ENCODE measurements at regions not wholly inside any gene's neighbourhood (a gene's known extent, or its start where the extent isn't known, plus 50 kb on each side); places are given as distances from the start of the nearest gene placed in this dataset.

DNA sequence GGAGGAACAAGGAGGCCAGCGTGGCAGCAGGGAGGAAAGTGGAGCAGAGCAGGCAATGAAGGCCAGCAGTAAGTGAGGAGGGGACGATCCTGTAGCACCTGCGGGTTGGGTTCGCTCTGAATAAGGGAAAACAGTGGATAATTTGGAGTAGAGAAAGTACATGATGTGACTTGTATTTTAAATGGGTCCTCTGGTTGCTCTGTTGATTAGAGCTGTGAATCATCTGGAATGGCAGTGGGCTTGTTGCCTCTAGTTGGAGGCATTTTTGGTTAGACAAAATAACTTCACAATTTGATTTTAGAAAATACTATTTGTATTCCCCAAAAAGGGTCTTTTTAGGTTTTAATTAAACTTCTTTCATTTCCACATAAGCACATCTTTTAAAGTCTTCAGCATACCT lies 277.4 kb downstream of the ARL4A start:
- Histone ChIP-seq H3K36me3 (ENCODE audit: control insufficient read depth in 4 of 4, insufficient read depth in 3 of 4, low read depth in 1 of 4, low read length in 3 of 4) (no peaks in the 10 kb centered on the region), H3K9me3 (ENCODE audit: control insufficient read depth in 4 of 4, low read length in 3 of 4) (no peaks in the 10 kb centered on the region), H3K9ac (ENCODE audit: low read depth in 1 of 2, low read length in 2 of 2) (no peak overlapping the region), H3K4me3 (ENCODE audit: low read depth in 1 of 3, low read length in 3 of 3) (no peak overlapping the region), H3K27ac (ENCODE audit: low read depth in 1 of 2, low read length in 2 of 2) (no peak overlapping the region), H3K27me3 (ENCODE audit: control insufficient read depth in 4 of 4, insufficient read depth in 4 of 4, low read length in 3 of 4) (no peaks in the 10 kb centered on the region), H3K4me1 (ENCODE audit: control insufficient read depth in 4 of 4, insufficient read depth in 4 of 4, low read length in 3 of 4) (peaks cover 0 to 8% (median 0%) of the 10 kb centered on the region in 4 donors)
- TF ChIP-seq FOXA2 (IDR thresholded peaks at IDR 0.05) = no peak
- TF ChIP-seq, protein P1, sequence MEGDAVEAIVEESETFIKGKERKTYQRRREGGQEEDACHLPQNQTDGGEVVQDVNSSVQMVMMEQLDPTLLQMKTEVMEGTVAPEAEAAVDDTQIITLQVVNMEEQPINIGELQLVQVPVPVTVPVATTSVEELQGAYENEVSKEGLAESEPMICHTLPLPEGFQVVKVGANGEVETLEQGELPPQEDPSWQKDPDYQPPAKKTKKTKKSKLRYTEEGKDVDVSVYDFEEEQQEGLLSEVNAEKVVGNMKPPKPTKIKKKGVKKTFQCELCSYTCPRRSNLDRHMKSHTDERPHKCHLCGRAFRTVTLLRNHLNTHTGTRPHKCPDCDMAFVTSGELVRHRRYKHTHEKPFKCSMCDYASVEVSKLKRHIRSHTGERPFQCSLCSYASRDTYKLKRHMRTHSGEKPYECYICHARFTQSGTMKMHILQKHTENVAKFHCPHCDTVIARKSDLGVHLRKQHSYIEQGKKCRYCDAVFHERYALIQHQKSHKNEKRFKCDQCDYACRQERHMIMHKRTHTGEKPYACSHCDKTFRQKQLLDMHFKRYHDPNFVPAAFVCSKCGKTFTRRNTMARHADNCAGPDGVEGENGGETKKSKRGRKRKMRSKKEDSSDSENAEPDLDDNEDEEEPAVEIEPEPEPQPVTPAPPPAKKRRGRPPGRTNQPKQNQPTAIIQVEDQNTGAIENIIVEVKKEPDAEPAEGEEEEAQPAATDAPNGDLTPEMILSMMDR (IDR thresholded peaks at IDR 0.05; ENCODE audit: low read depth, low read length, missing input control) = no peak
- TF ChIP-seq TAF1 (conservative IDR thresholded peaks at IDR 0.05) = no peak
- TF ChIP-seq, protein P2, sequence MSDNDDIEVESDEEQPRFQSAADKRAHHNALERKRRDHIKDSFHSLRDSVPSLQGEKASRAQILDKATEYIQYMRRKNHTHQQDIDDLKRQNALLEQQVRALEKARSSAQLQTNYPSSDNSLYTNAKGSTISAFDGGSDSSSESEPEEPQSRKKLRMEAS (IDR thresholded peaks at IDR 0.05) = no peak
- TF ChIP-seq HNF4A (conservative IDR thresholded peaks at IDR 0.05) = no peak
- DNase-seq (ENCODE audit: low spot score) = no peak
- WGBS = 94% methylated on average over 4 of the region's 4 CpGs

DNA sequence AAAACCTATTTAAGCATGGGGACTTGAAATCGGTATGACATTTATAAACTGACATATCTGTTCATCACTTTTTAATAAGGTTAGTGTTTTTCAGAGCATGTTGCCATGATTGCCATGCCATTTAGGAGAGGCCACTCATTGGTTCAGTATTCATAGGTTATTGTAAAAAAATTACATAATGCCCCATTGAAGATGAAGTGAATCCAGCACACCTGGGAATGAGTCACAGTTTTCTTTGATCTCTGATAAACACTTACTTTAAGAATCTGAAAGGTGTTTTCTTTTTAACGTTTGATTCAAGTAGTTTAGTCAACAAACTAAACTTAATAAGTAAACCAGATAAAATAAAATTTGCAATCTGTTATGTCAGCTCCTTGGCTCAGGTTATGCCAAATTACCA lies 278.3 kb downstream of the ARL4A start:
- TF ChIP-seq, protein P3, sequence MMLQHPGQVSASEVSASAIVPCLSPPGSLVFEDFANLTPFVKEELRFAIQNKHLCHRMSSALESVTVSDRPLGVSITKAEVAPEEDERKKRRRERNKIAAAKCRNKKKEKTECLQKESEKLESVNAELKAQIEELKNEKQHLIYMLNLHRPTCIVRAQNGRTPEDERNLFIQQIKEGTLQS (IDR thresholded peaks at IDR 0.05) = no peak
- TF ChIP-seq HNF4G (IDR thresholded peaks at IDR 0.05) = no peak
- TF ChIP-seq RAD21 (IDR thresholded peaks at IDR 0.05) = no peak
- TF ChIP-seq HNF4A (conservative IDR thresholded peaks at IDR 0.05) = no peak
- no peak for TF ChIP-seq NR2F2 (IDR thresholded peaks at IDR 0.05)
- no peak for TF ChIP-seq YY1 (IDR thresholded peaks at IDR 0.05)
- no peak for TF ChIP-seq GABPA (IDR thresholded peaks at IDR 0.05 in 1 of 2, conservative IDR thresholded peaks at IDR 0.05 in 1 of 2)
- no peak for TF ChIP-seq FOXA1 (IDR thresholded peaks at IDR 0.05)
- no peaks in the 10 kb centered on the region for H3K36me3 ChIP-seq (ENCODE audit: control insufficient read depth in 4 of 4, insufficient read depth in 3 of 4, low read depth in 1 of 4, low read length in 3 of 4)
- no peak for DNase-seq (ENCODE audit: low spot score)
- H3K27ac ChIP-seq (ENCODE audit: low read depth in 1 of 2, low read length in 2 of 2) = no peak overlapping the region
- no peaks in the 10 kb centered on the region for H3K9me3 ChIP-seq (ENCODE audit: control insufficient read depth in 4 of 4, low read length in 3 of 4)
- peaks cover 0 to 11% (median 2%) of the 10 kb centered on the region in 4 donors for H3K4me1 ChIP-seq (ENCODE audit: control insufficient read depth in 4 of 4, insufficient read depth in 4 of 4, low read length in 3 of 4)
- no peak overlapping the region for H3K4me3 ChIP-seq (ENCODE audit: low read depth in 1 of 3, low read length in 3 of 3)
- no peak overlapping the region for H3K9ac ChIP-seq (ENCODE audit: low read depth in 1 of 2, low read length in 2 of 2)
- H3K27me3 ChIP-seq (ENCODE audit: control insufficient read depth in 4 of 4, insufficient read depth in 4 of 4, low read length in 3 of 4) = no peaks in the 10 kb centered on the region
- WGBS = 55% methylated on average over 2 of the region's 2 CpGs

DNA sequence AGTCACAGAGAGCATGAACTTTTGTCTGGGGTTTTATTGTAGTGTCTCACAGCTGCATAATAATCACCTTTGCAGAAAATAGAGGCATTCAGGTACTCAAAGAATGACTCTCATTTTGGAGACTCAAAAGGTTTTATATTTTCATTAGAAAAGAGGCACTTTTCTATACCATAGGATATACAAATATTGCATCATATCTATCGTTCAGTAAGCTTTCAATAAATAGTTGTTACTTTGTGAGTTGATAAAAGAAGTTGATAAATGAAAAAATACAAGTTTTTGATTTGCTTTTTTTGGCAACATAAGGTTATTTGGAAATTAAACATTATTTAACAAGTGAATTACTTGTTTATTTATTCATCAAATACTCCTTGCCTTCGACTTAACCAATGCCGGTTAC lies 279.9 kb downstream of the ARL4A start:
- Histone ChIP-seq H3K9ac (ENCODE audit: low read depth in 1 of 2, low read length in 2 of 2) (no peak overlapping the region), H3K27me3 (ENCODE audit: control insufficient read depth in 4 of 4, insufficient read depth in 4 of 4, low read length in 3 of 4) (no peaks in the 10 kb centered on the region), H3K9me3 (ENCODE audit: control insufficient read depth in 4 of 4, low read length in 3 of 4) (no peaks in the 10 kb centered on the region), H3K4me1 (ENCODE audit: control insufficient read depth in 4 of 4, insufficient read depth in 4 of 4, low read length in 3 of 4) (peaks cover 0 to 13% (median 3%) of the 10 kb centered on the region in 4 donors), H3K27ac (ENCODE audit: low read depth in 1 of 2, low read length in 2 of 2) (no peak overlapping the region), H3K36me3 (ENCODE audit: control insufficient read depth in 4 of 4, insufficient read depth in 3 of 4, low read depth in 1 of 4, low read length in 3 of 4) (no peaks in the 10 kb centered on the region), H3K4me3 (ENCODE audit: low read depth in 1 of 3, low read length in 3 of 3) (no peak overlapping the region)
- 31% methylated on average over 3 of the region's 3 CpGs for WGBS
- no peak for DNase-seq (ENCODE audit: low spot score)
- no peak for TF ChIP-seq FOXA2 (IDR thresholded peaks at IDR 0.05)

DNA sequence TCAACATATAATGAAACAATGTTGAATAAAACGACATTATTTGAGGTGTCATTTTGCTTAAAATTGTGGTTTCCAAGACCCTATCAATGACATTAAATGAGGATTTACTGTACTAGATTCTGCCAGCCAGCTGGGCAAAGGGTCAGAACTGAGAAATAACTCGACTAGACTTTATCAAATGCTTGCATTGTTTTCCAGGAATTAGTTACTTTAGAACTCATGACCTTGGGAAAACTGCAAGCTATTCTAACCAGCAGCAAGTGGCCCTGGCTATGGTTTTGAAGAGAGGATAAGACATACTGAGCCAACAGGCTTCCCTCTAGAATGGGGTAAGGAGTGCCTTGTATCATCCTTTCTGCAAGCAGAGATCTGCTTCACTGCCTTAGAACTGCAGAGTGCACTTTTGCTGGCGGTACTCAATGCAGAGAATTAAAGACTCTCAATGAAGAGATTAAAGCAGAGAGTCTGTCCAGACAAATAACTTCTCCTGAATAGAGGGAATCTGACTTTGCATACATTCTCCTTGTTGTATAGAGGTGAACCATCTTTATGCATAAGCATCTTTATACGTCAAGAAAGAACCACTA lies 281.5 kb downstream of the ARL4A start:
- H3K4me3 ChIP-seq (ENCODE audit: low read depth in 1 of 3, low read length in 3 of 3) = no peak overlapping the region
- H3K9ac ChIP-seq (ENCODE audit: low read depth in 1 of 2, low read length in 2 of 2) = no peak overlapping the region
- 76% methylated on average over 4 of the region's 4 CpGs for WGBS
- no peak overlapping the region for H3K27ac ChIP-seq (ENCODE audit: low read depth in 1 of 2, low read length in 2 of 2)
- peaks cover 0 to 13% (median 3%) of the 10 kb centered on the region in 4 donors for H3K4me1 ChIP-seq (ENCODE audit: control insufficient read depth in 4 of 4, insufficient read depth in 4 of 4, low read length in 3 of 4)
- no peaks in the 10 kb centered on the region for H3K9me3 ChIP-seq (ENCODE audit: control insufficient read depth in 4 of 4, low read length in 3 of 4)
- H3K36me3 ChIP-seq (ENCODE audit: control insufficient read depth in 4 of 4, insufficient read depth in 3 of 4, low read depth in 1 of 4, low read length in 3 of 4) = no peaks in the 10 kb centered on the region
- no peaks in the 10 kb centered on the region for H3K27me3 ChIP-seq (ENCODE audit: control insufficient read depth in 4 of 4, insufficient read depth in 4 of 4, low read length in 3 of 4)
- DNase-seq (ENCODE audit: low spot score) = no peak
- TF ChIP-seq JUND (IDR thresholded peaks at IDR 0.05) (no peak), SP1 (IDR thresholded peaks at IDR 0.05) (no peak), RAD21 (IDR thresholded peaks at IDR 0.05) (no peak), FOXA2 (IDR thresholded peaks at IDR 0.05) (no peak), YY1 (IDR thresholded peaks at IDR 0.05) (no peak), TAF1 (conservative IDR thresholded peaks at IDR 0.05) (no peak), EGR1 (IDR thresholded peaks at IDR 0.05; ENCODE audit: low read depth in 2 of 2) (no peak), FOXA1 (IDR thresholded peaks at IDR 0.05) (no peak), HNF4A (conservative IDR thresholded peaks at IDR 0.05) (no peak)
- TF ChIP-seq, protein P4, sequence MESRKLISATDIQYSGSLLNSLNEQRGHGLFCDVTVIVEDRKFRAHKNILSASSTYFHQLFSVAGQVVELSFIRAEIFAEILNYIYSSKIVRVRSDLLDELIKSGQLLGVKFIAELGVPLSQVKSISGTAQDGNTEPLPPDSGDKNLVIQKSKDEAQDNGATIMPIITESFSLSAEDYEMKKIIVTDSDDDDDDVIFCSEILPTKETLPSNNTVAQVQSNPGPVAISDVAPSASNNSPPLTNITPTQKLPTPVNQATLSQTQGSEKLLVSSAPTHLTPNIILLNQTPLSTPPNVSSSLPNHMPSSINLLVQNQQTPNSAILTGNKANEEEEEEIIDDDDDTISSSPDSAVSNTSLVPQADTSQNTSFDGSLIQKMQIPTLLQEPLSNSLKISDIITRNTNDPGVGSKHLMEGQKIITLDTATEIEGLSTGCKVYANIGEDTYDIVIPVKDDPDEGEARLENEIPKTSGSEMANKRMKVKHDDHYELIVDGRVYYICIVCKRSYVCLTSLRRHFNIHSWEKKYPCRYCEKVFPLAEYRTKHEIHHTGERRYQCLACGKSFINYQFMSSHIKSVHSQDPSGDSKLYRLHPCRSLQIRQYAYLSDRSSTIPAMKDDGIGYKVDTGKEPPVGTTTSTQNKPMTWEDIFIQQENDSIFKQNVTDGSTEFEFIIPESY (IDR thresholded peaks at IDR 0.05) = no peak

Data from liver (tissue), 8 donors.